H9 (cell line): ENCODE measurements at regions not wholly inside any gene's neighbourhood (a gene's known extent, or its start where the extent isn't known, plus 50 kb on each side); places are given as distances from the start of the nearest gene placed in this dataset.

Experiments used
- DNase-seq: peaks from one replicate; pipeline ENCODE4 v3.0.0-alpha.2; 2017
- H2AFZ ChIP-seq: one replicate; pipeline ENCODE4 v1.6.1; 2013; ENCODE audit warnings: mild to moderate bottlenecking, low read length, control low read depth, moderate library complexity
- H2AK5ac ChIP-seq: 2 replicates; pipeline ENCODE4 v1.6.1; 2013; ENCODE audit warnings: low read length, control low read depth, mixed read lengths; ENCODE audit not compliant: insufficient read length
- H2BK120ac ChIP-seq: one replicate; pipeline ENCODE4 v1.6.1; 2013; ENCODE audit warnings: low read depth, mild to moderate bottlenecking, low read length, control low read depth, inconsistent platforms; ENCODE audit not compliant: poor library complexity, severe bottlenecking
- H2BK12ac ChIP-seq: 2 replicates; pipeline ENCODE4 v1.6.1; 2013; ENCODE audit warnings: low read length, control low read depth, mixed read lengths, low read depth; ENCODE audit not compliant: insufficient read length
- H2BK15ac ChIP-seq: 2 replicates; pipeline ENCODE4 v1.6.1; 2013; ENCODE audit warnings: low read depth, low read length, control low read depth
- H2BK20ac ChIP-seq: one replicate; pipeline ENCODE4 v1.6.1; 2013; ENCODE audit warnings: low read depth, mild to moderate bottlenecking, low read length, control low read depth, inconsistent platforms; ENCODE audit not compliant: poor library complexity, severe bottlenecking
- H2BK5ac ChIP-seq: 2 replicates; pipeline ENCODE4 v1.6.1; 2013; ENCODE audit warnings: low read length, control low read depth, mixed read lengths; ENCODE audit not compliant: insufficient read length
- H3K14ac ChIP-seq: 2 replicates; pipeline ENCODE4 v1.6.1; 2013; ENCODE audit warnings: low read length, control low read depth; ENCODE audit not compliant: insufficient read depth
- H3K18ac ChIP-seq: 2 replicates; pipeline ENCODE4 v1.6.1; 2013; ENCODE audit warnings: low read depth, mild to moderate bottlenecking, mixed read lengths, low read length, control low read depth; ENCODE audit not compliant: insufficient read length
- H3K23ac ChIP-seq: 2 replicates; pipeline ENCODE4 v1.6.1; 2013; ENCODE audit warnings: low read length, control low read depth, mixed read lengths, low read depth; ENCODE audit not compliant: insufficient read length
- H3K23me2 ChIP-seq: 2 replicates; pipeline ENCODE4 v1.6.1; 2013; ENCODE audit warnings: low read depth, mild to moderate bottlenecking, mixed read lengths, low read length, control low read depth; ENCODE audit not compliant: insufficient read length, poor library complexity, severe bottlenecking
- H3K27ac ChIP-seq: 2 replicates; pipeline ENCODE4 v1.5.1; 2013; ENCODE audit warnings: low read length, control low read depth, mixed read lengths, low read depth; ENCODE audit not compliant: insufficient read length
- H3K27me3 ChIP-seq: 2 replicates; pipeline ENCODE4 v1.6.1; 2013; ENCODE audit warnings: low read length, control low read depth, inconsistent platforms; ENCODE audit not compliant: insufficient read depth
- H3K4ac ChIP-seq: 2 replicates; pipeline ENCODE4 v1.6.1; 2013; ENCODE audit warnings: low read depth, mild to moderate bottlenecking, control low read depth, inconsistent platforms, low read length, moderate library complexity
- H3K4me1 ChIP-seq: 2 replicates; pipeline ENCODE4 v1.6.1; 2013; ENCODE audit warnings: low read length, control low read depth, inconsistent platforms; ENCODE audit not compliant: insufficient read depth
- H3K4me2 ChIP-seq: 2 replicates; pipeline ENCODE4 v1.6.1; 2013; ENCODE audit warnings: low read length, control low read depth, mixed read lengths; ENCODE audit not compliant: insufficient read length, insufficient read depth
- H3K56ac ChIP-seq: 2 replicates; pipeline ENCODE4 v1.6.1; 2013; ENCODE audit warnings: low read depth, mild to moderate bottlenecking, mixed read lengths, low read length, control low read depth; ENCODE audit not compliant: insufficient read length
- H3K79me1 ChIP-seq: 2 replicates; pipeline ENCODE4 v1.6.1; 2013; ENCODE audit warnings: low read depth, mild to moderate bottlenecking, moderate library complexity, low read length, control low read depth, inconsistent platforms; ENCODE audit not compliant: insufficient read depth, poor library complexity, severe bottlenecking
- H3K79me2 ChIP-seq: 2 replicates; pipeline ENCODE4 v1.6.1; 2013; ENCODE audit warnings: low read length, control low read depth, inconsistent platforms; ENCODE audit not compliant: insufficient read depth
- H3K9ac ChIP-seq: 2 replicates; pipeline ENCODE4 v1.6.1; 2013; ENCODE audit warnings: low read length, control low read depth, mixed read lengths; ENCODE audit not compliant: insufficient read length; ENCODE audit errors: extremely low read depth
- H3K9me3 ChIP-seq: one replicate; pipeline ENCODE4 v1.6.1; 2013; ENCODE audit warnings: low read depth, low read length, inconsistent platforms; ENCODE audit not compliant: control insufficient read depth
- H3T11ph ChIP-seq: one replicate; pipeline ENCODE4 v1.6.1; 2013; ENCODE audit warnings: mild to moderate bottlenecking, low read length, control low read depth, inconsistent platforms
- H4K20me1 ChIP-seq: one replicate; pipeline ENCODE4 v1.6.1; 2013; ENCODE audit not compliant: control insufficient read depth, insufficient read length, insufficient read depth
- H4K5ac ChIP-seq: 2 replicates; pipeline ENCODE4 v1.6.1; 2013; ENCODE audit warnings: low read depth, mild to moderate bottlenecking, mixed read lengths, low read length, control low read depth; ENCODE audit not compliant: insufficient read length
- H4K8ac ChIP-seq: replicated peaks from 2 replicates; pipeline ENCODE4 v1.6.1; 2013; ENCODE audit warnings: low read length, control low read depth, mixed read lengths, low read depth; ENCODE audit not compliant: insufficient read length
- H4K91ac ChIP-seq: 2 replicates; pipeline ENCODE4 v1.6.1; 2013; ENCODE audit warnings: low read depth, mild to moderate bottlenecking, moderate library complexity, mixed read lengths, low read length, control low read depth; ENCODE audit not compliant: insufficient read length
- H3K27ac Mint-ChIP-seq, 3 experiments: 2 replicates in 2 of 3; 3 replicates in 1 of 3; pipeline ENCODE4 v1.8.0; 2020 to 2021; ENCODE audit warnings: mixed read lengths in 3 of 3, mild to moderate bottlenecking in 1 of 3, moderate library complexity in 1 of 3
- H3K27me3 Mint-ChIP-seq: 2 replicates; pipeline ENCODE4 v1.8.0; 2021; ENCODE audit warnings: low read depth, mild to moderate bottlenecking, moderate library complexity, mixed read lengths
- H3K36me3 Mint-ChIP-seq, 3 experiments: 2 replicates in 2 of 3; 3 replicates in 1 of 3; pipeline ENCODE4 v1.8.0; 2020 to 2021; ENCODE audit warnings: low read depth in 3 of 3, mixed read lengths in 3 of 3; ENCODE audit not compliant: insufficient read depth in 1 of 3
- H3K4me1 Mint-ChIP-seq, 2 experiments: 2 replicates each; pipeline ENCODE4 v1.8.0; 2020; ENCODE audit warnings: mixed read lengths in 2 of 2
- H3K4me3 Mint-ChIP-seq, 2 experiments: 2 replicates in 1 of 2; 3 replicates in 1 of 2; pipeline ENCODE4 v1.8.0; 2020 to 2021; ENCODE audit warnings: mild to moderate bottlenecking in 2 of 2, mixed read lengths in 2 of 2, moderate library complexity in 1 of 2
- H3K9me3 Mint-ChIP-seq, 2 experiments: 2 replicates in 1 of 2; 3 replicates in 1 of 2; pipeline ENCODE4 v1.8.0; 2020; ENCODE audit warnings: mild to moderate bottlenecking in 2 of 2, mixed read lengths in 2 of 2, moderate library complexity in 1 of 2
- CTCF ChIP-seq: fragments of 200-600 bp; sonication (generic); conservative IDR thresholded peaks from 3 replicates; pipeline ENCODE4 v1.8.0; 2021; ENCODE audit warnings: antibody characterized with exemption, mild to moderate bottlenecking
- WGBS: extraction: QIAGEN DNeasy Blood & Tissue Kit; methylation state at CpG from one replicate; pipeline ENCODE4 v1.1.7; 2013; ENCODE audit warnings: missing lambda C conversion rate, low lambda C conversion rate, mixed read lengths; ENCODE audit not compliant: insufficient read length; ENCODE audit errors: extremely low coverage; 5-methylcytosine and 5-hydroxymethylcytosine counted together

GRCh38 chr9:78654324-78654723 is 357.4 kb downstream of the PSAT1 start:
- Histone ChIP-seq H2BK12ac (no peak overlapping the region), H2BK120ac (no peak overlapping the region), H3K18ac (no peak overlapping the region), H4K5ac (no peak overlapping the region), H2BK5ac (no peak overlapping the region), H3K14ac (no peak overlapping the region), H3K4me1 (no peaks in the 10 kb centered on the region), H3K4me2 (no peak overlapping the region), H2BK15ac (no peak overlapping the region), H3K9ac (no peak overlapping the region), H2AFZ (no peak overlapping the region), H3K23me2 (no peaks in the 10 kb centered on the region), H4K91ac (no peak overlapping the region), H4K20me1 (no peaks in the 10 kb centered on the region), H3T11ph (no peak overlapping the region), H3K9me3 (no peaks in the 10 kb centered on the region), H3K27me3 (no peaks in the 10 kb centered on the region), H3K27ac (no peak overlapping the region), H3K79me2 (no peaks in the 10 kb centered on the region), H3K56ac (no peak overlapping the region), H3K79me1 (no peaks in the 10 kb centered on the region), H2BK20ac (no peak overlapping the region), H3K4ac (no peak overlapping the region), H3K23ac (no peak overlapping the region), H2AK5ac (no peak overlapping the region), H4K8ac (no peak overlapping the region)
- no CpG with 5 or more reads among the region's 1 CpG for WGBS
- no peak overlapping the region for H3K27ac Mint-ChIP-seq
- no peaks in the 10 kb centered on the region for H3K4me1 Mint-ChIP-seq
- no peaks in the 10 kb centered on the region for H3K36me3 Mint-ChIP-seq
- TF ChIP-seq CTCF, result no peak
- H3K9me3 Mint-ChIP-seq, result no peaks in the 10 kb centered on the region
- DNase-seq, result no peak
- no peaks in the 10 kb centered on the region for H3K27me3 Mint-ChIP-seq
- no peak overlapping the region for H3K4me3 Mint-ChIP-seq
